GM18519 (cell line): ENCODE measurements at regions not wholly inside any gene's neighbourhood (a gene's known extent, or its start where the extent isn't known, plus 50 kb on each side); places are given as distances from the start of the nearest gene placed in this dataset.

Experiments
- ATAC-seq: cut with Tn5 transposase; IDR thresholded peaks from one replicate; pipeline ENCODE4 v1.9.1; 2021; ENCODE audit warnings: mild to moderate bottlenecking, moderate library complexity; ENCODE audit not compliant: unreplicated experiment, low FRiP score

DNA sequence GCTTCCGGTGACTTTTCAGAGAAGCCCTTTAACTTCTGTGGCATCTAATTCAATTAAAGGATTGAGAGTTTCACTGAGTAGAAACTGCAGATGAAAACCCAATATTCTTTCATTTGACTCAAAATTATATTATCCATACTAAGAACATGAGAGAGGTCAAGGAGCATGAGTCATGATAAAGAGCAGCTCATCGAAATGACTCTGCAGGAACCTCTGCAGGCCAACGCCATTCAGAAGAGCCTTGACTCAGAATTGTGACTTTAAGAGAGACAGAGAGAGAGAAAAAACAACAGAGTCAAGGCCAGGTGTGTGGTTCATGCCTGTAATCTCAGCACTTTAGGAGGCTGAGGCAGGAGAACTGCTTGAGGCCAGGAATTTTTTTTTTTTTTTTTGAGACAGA lies 417.2 kb upstream of the XYLT1 start:
- ATAC-seq, result no peak

DNA sequence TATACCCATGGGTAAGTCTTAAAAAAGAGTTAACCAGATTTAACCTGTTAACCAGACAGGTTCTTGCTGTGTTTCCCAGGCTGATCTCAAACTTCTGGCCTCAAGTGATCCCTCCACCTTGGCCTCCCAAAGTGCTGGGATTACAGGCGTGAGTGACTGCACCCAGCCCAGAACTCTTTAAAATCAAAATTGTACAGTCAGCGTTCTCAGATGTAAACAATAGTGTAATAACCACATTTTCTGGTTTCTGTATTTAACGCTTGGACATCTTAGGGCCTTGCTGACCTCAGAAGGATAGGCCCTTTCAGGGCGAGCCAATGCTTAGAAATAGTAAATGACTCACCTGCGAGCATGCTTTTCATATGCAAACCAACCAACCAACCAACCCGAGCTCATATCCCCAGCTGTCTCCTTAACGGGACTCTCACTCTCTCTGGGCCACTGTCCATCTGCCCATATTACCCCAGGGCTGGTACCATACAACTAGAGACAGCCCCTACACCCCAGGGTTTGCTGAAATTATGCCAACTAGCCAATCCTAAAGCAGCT lies 415.0 kb upstream of the XYLT1 start:
- ATAC-seq, result no peak

DNA sequence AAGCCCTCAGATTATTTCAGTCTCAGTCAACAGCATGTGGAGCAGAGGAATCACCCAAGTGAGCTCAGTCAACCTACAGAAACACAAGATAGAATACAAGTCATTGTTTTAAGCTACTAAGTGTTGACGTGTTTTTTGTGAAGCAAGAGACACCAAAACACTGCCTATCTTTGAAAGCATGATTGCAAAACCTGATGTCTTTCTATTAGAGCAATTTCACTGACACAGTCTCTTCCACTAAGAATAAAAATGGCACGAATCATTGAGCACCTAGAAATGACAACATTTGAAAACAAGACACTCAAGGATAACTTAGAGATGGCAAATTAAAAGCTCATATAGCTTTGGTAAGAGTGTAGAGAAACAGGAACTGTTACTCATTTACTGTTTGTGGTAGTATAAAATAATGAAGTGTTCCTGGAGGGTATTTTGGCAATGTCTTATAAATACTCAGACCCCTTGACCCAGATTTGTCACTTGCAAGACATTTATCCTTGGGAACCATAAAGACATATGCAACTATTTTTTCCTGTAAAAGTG lies 407.1 kb upstream of the XYLT1 start:
- ATAC-seq, result no peak

DNA sequence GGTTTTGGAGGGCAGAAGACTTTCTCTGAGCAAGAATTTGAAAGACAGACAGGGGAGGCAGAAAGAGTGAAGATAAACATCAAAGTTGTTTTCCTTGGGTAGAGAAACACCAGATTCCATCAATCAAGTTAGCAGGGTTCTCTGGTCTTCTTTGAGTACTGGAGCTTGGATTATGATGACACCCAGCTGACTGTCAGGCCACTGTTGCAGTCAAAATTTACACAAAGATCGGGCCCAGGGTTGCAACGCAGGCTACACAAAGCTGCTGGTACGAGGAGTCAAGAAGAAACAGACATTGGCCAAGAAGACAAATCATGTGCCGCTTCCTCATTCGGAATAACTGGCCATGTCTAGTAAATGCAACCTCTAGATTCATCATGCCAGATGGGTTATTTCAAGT lies 396.2 kb upstream of the XYLT1 start:
- ATAC-seq, result no peak

DNA sequence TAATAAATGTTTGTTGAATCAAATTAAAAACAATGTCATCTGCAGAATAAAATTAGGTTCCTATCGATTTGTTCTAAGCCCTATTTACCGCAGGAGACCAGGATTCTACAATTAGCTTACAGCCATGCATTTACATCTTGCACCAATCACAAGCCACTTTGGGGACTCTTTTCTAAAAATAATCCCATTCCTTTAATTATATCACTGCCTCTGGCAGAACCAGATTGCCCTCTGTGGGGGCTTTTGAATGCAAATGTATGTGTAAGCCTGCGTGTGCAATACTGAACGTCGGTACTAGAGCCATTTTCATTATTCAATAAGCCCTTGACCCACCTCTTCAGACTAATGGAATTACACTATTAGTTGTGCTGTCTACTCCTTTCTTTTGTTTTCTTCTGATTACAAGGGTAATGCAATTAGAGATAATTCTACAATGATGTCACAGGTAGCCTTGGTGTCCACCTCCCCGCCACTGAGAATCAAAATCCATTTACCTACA lies 391.3 kb upstream of the XYLT1 start:
- no peak for ATAC-seq

DNA sequence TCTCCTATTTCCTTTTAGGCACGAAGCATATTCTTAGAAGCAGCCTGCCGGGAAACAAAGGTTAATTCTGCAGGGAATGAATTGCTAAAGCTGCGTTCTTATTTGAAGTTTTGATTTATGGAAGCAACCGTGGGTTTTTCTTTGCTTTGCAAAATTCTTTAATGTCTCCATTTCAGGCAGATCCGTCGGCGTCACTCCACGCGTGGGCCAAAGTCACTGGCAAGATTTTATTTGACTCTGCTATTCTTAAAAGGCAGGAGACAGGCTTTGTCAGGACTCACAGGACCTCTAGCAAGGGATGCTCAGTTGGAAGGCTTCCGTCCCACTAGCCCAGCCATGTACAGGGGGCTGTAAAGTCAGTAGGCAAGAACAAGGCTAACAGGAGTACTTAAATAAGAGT lies 387.3 kb upstream of the XYLT1 start:
- no peak for ATAC-seq

DNA sequence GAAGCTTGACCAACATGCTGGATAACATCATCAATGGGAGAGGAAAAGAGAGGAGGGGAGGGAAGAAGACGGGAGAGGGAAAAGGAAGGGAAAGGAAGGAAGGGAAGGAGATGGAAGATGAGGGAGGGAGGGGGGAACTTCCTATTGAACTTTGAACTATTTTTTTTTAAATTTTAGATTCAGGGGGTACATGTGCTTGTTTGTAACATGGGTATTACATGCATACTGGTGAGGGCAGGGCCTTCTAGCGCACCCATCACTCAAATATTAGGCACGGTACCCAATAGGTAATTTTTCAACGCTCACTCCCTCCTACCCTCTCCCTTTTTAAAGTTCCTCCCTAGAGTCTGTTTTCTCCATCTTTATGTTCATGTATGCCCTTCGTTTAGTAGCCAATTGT lies 383.2 kb upstream of the XYLT1 start:
- ATAC-seq, result no peak

DNA sequence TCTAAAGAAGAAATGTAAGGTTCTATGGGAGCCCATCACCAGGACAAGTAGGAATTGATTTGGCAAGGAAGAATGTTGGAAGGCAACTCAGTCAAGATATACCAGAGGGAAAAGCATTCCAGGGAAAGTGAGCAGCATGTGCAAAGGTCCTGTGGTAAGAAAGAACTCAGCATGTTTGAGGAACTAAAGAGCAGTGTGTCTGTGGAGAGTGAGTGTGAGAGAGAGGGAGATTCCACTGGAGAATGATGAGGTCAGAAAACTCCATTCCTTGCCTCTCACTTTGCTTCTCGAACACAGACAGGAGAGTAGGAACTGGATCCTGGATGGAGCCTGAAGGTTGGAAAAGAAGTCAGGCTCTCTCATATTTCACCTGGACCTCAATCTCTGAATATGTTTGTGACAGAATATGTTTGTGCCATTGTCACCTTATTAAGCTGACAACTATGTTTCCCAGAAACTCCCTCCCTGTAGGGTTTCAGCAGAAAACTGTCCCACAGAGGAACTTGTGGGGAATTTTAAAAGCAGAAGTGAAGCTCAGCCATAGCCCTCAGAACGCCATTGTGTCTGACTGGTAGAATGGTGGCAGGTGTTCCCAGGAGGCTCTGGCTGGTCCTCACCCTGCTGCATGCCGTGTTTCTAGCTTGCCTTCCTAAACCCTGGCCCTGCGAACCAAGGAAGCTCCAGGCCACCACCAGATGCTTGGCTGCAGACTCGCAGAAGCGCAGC lies 382.4 kb upstream of the XYLT1 start:
- no peak for ATAC-seq

DNA sequence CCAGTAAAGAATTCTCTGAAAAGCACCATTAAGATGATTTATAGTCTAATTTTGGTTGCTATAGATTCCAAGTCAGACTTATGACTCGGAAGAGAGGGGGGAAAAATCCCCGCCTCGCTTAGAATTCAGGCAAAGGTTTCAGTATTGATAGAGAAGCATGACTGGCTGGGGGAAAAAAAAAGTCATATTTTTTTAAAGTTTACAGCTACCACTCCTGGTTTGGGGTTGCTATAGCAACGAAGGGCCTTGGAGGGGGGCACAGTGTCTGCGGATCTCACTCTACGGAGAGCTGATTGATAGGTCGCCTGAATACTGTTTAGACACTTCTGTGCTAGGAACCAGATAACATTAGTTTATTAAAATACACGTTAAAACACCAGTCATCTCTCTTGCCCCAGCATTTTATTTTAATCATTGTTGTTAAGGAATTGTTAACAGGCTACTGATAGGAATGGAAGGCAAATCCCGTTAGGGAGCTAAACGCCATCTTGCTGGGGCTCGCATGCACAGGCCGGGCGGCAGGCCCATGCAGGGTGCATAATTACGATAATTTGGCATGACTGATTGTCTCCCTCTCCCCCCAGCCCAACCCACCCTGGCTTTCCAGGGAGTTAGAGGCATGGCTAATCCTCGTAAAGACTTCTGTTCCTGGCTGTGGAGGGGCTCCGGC lies 380.0 kb upstream of the XYLT1 start:
- ATAC-seq, result no peak

DNA sequence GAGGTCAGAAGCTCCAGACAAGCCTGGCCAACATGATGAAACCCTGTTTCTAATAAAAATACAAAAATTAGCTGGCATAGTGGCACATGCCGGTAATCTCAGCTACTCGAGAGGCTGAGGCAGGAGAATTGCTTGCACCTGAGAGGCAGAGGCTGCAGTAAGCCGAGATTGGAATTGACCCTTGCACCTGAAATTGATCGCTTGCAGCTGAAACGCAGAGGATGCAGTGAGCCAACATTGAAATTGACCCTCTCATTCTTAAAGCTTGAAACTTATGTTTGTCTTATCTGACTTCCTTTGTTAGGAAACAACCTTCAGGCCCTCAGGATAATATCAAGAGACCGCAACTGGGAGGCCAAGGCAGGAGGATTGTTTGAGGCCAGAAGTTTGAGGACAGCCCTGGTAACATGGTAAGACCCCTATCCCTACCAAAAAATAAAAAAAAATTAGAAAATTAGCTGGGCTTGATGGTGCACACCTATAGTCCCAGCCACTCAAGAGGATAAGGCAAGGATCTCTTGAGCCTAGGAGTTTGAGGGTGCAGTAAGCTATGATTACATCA lies 376.6 kb upstream of the XYLT1 start:
- ATAC-seq, result no peak

DNA sequence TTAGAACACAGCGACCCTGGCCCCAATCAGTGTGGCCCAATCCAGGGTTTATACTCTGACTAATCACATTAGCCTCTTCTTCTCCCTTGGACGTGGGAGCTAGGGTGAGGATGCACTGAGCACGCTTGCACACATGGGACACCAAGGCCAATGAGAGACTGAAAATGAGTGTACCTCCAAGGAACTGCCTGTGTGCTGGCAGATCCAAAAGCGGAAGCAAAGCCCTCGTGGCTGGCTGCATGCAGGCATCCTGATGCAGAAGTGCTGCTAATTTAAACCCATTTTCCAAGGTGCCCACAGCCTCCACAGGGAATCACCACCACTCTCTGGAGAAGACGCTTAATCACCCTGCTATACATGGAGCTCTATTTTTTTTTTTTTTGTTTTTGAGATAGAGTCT lies 375.3 kb upstream of the XYLT1 start:
- ATAC-seq, result no peak

DNA sequence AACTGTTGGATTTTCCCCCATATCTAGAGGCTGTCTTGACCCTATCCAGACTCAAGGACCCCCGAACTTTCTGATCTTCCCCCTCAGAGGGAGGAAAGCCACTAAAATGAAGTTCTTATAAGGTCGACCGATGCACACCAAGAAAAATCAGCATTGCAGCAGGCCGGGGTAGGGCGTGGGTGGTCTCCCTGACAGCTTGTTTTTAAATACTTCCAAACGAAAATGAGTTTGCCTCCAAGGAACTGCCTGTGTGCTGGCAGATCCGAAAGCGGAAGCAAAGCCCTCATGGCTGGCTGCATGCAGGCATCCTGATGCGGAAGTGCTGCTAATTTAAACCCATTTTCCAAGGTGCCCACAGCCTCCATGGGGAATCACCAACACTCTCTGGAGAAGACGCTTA lies 374.3 kb upstream of the XYLT1 start:
- ATAC-seq, result no peak

DNA sequence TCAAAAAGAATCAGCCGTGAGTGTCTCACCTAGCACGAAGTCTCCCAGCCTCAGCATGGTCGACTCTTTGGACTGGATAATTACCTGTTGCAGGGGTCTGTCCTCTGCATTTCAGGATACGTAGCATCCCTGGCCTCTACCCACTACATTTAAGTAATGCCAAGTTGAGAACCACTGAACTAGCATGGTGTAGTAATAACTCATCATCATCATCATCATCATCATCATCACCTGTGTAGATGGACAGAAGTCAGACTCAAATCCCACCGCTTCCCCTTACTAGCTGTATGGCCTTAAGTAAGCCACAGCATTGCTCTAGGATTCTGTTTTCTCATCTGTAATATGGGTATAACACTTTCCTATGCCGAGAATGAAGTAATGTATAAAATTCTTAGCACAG lies 373.1 kb upstream of the XYLT1 start:
- no peak for ATAC-seq

DNA sequence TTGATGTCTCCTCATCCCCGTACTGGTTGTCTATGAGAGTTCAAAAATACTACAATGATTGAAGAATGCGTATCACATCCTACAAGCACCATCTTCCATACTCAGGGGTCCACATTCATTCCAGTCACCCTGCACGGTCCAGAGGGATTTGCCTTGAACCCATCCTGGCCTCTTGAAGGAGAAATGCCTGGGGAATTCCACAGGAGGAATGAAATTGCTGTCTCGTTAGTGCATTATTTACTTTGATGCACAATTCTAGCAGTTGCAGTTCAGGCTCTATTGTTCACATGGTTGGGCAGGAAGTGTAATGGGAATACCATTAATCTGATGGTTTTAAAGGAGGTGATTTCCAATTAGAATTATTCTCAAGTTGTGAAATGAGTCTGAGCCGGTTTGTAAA lies 369.1 kb upstream of the XYLT1 start:
- no peak for ATAC-seq

DNA sequence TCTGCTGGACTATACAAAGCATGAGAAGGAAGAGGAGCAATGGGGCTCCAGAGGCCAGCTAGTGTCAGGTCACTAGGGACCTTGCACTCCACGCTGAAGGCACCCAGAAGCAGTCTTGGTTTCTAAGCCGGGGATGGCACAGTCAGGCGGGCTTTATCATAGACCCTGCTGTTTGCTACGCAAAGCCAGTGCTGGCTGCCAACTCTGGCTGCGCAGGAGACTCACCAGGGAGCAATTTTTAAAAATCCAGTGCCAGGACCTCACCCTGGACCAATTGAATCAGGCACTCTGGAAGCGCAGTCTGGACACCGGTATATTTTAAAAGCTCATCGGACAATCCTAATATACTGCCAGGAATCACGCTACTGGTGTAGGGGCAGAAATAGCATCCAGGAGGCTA lies 368.5 kb upstream of the XYLT1 start:
- ATAC-seq, result no peak

DNA sequence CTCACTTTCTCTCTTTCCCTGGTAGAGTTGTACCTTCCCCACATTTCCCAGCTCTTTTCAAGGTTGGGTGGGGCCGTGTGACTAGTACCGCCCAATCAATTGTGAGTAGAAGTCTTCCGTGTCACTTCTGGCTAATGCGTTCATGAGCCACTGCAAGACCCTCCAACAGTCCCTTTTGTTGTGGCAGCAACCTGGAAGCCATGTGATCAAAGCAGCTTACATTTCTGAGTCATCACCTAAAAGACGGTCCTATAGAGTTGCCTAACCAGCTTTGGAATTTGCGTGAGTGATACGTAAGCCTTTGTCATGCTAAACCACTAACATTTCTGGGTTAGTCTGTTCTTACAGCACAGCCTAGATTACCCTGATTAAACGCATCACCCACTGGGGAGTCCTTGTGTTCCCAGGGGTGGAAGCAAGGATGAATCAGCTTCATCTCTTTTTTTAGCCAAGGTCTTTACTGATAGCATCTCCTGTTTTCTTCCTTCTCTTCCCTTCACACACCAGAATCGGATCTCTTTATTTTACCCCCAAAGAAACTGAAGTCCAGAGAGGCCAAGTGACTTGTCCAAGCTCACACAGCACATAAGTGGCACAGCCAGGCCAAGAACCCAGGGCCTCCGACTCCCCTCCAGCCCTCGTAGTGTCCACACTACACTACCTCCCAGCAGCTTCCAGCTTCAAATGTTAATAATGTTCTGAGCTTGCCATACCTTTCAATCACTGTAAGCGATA lies 366.3 kb upstream of the XYLT1 start:
- ATAC-seq, result no peak

DNA sequence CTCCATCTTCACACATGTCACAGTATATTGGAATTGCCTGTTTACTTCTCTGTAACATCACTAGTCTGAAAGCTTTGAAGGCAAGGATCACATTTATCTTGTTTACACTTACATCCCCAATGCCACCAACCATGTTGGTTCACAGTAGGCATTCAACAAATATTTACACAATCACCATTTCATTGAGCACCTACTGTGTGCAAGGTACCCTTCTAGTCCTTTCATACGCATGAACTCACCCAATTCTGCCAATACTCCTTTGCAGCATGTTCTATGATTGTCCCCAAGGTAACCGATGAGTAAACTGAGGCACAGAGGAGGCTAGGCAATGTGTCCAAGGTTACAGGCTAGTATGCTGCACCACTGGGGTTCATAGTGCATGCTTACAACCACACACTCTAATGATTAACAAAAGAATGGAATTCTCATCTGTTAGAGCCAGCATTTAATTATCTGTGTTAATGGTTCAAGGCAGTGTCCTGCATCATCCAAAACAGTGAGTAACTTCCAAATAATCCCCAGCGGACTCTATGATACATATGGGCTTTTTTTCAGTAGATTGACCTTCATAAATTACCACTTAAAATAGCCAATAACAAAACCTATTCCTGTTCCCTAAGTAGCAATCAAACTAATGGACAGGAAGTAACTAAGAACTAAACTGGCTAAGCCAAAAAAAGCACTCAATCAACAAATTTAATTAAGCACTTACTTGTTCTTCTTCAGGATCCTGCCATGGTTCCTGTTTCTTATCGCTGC lies 364.5 kb upstream of the XYLT1 start:
- ATAC-seq, result no peak

DNA sequence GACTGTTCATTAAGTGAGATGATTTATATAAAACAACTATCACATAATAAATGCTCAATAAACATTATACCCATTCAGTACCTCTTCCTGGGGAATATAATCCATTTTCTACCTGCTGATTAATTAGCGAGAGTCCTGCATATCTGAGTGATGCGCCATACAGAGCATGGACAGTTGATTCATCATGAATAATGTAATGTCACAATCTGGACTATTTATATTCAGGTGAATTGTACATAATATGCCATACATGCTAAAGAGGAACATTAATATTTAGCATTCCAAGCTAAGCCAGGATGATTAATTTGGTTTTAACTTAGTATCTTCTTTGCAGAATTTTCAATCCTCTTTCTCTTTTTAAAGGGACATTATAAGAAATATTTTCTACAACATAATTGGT lies 362.0 kb upstream of the XYLT1 start:
- no peak for ATAC-seq

DNA sequence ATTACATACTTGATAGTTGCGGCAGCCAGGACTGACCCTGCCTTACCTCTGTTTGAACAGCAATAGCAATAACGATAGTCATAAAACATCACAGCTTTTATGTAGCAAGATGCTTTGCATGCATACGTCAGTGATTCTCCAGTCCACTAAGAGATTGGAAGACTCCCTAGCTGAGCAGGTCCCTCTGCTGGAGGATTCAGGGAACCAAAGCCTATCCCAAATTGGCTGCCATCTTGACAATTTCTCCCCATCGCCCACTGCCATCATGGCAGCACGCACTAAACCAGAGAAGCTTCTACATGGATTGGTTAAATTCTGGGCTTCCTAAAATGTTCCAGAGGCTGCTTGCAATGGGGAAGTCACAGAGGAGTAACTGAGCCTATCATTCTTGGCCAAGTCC lies 360.6 kb upstream of the XYLT1 start:
- no peak for ATAC-seq

DNA sequence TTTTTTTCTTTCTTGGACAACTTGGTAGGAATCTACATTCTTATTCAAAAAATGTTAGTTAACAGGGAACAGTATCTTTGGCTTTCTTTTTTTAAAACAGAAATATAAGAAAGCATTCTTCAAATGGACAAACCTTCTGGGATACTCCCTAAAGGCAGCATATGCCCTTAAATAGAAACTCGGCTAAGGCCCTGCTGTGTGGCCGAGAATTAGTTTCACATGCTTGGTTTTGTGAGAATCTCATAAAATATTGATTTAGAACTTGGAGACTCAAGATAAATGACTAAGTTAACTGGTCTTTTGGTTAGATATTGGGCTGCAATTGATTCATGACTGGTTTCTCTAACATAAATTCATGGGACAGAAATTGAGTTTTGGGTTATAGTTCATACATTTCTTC lies 359.9 kb upstream of the XYLT1 start:
- no peak for ATAC-seq
